Upper lobe of left lung (tissue), 6 donors: ENCODE measurements at regions not wholly inside any gene's neighbourhood (a gene's known extent, or its start where the extent isn't known, plus 50 kb on each side); places are given as distances from the start of the nearest gene placed in this dataset.

ENCODE experiments used
- ATAC-seq, 2 donors: fragments of 200-7000 bp; cut with Tn5 transposase; one replicate each; pipeline ENCODE4 v1.9.1; 2022; ENCODE audit warnings: mild to moderate bottlenecking in 2 of 2, moderate library complexity in 2 of 2; ENCODE audit not compliant: low FRiP score in 2 of 2
- DNase-seq, 2 donors: peaks; one replicate each; pipeline ENCODE4 v3.0.0-alpha.2; 2019 to 2020
- H3K27ac ChIP-seq, 4 donors: fragments of 200-600 bp; sonication (generic); one replicate each; pipeline ENCODE4 v1.5.1; 2016 to 2019
- H3K27me3 ChIP-seq, 4 donors: fragments of 200-600 bp; sonication (generic); one replicate each; pipeline ENCODE4 v1.5.1; 2017 to 2019
- H3K36me3 ChIP-seq, 4 donors: fragments of 200-600 bp; sonication (generic); one replicate each; pipeline ENCODE4 v1.5.1; 2016 to 2019
- H3K4me1 ChIP-seq, 4 donors: fragments of 200-600 bp; sonication (generic); one replicate each; pipeline ENCODE4 v1.5.1; 2018 to 2019
- H3K4me3 ChIP-seq, 4 donors: fragments of 200-600 bp; sonication (generic); one replicate each; pipeline ENCODE4 v1.5.1; 2017 to 2019; ENCODE audit warnings: mild to moderate bottlenecking in 2 of 4, moderate library complexity in 1 of 4
- H3K9me3 ChIP-seq, 4 donors: fragments of 200-600 bp; sonication (generic); one replicate each; pipeline ENCODE4 v1.5.1; 2018 to 2019
- CTCF ChIP-seq, 6 experiments: fragments of 450-650 bp in 4 of 6; fragments of 200-600 bp in 2 of 6; sonication (generic) in 2 of 6; IDR thresholded peaks; one replicate each; pipeline ENCODE4 v1.5.1; 2016 to 2019; ENCODE audit warnings: antibody characterized with exemption in 6 of 6
- EP300 ChIP-seq, 4 donors: sonication (generic); formaldehyde crosslinking; IDR thresholded peaks; one replicate each; pipeline ENCODE4 v1.5.1; 2017; ENCODE audit warnings: antibody characterized with exemption in 4 of 4, control low read depth in 2 of 4
- POLR2A ChIP-seq, 4 donors: fragments of 450-650 bp; IDR thresholded peaks; one replicate each; pipeline ENCODE4 v1.5.1; 2016 to 2017; ENCODE audit warnings: antibody characterized with exemption in 4 of 4, mild to moderate bottlenecking in 2 of 4
- POLR2AphosphoS5 ChIP-seq, 2 donors: sonication (generic); formaldehyde crosslinking; IDR thresholded peaks; one replicate each; pipeline ENCODE4 v1.5.1; 2017; ENCODE audit warnings: antibody characterized with exemption in 2 of 2
- WGBS, 2 donors: methylation state at CpG; one replicate each; pipeline ENCODE4 v1.1.5; 2017 to 2018; 5-methylcytosine and 5-hydroxymethylcytosine counted together
- donor health status: DM: no; HTN: no; CAD: no; lungs with moderate emphysema.
- donor health status: DM: no; HTN: yes; CAD: no; lungs with severe emphysema.

DNA sequence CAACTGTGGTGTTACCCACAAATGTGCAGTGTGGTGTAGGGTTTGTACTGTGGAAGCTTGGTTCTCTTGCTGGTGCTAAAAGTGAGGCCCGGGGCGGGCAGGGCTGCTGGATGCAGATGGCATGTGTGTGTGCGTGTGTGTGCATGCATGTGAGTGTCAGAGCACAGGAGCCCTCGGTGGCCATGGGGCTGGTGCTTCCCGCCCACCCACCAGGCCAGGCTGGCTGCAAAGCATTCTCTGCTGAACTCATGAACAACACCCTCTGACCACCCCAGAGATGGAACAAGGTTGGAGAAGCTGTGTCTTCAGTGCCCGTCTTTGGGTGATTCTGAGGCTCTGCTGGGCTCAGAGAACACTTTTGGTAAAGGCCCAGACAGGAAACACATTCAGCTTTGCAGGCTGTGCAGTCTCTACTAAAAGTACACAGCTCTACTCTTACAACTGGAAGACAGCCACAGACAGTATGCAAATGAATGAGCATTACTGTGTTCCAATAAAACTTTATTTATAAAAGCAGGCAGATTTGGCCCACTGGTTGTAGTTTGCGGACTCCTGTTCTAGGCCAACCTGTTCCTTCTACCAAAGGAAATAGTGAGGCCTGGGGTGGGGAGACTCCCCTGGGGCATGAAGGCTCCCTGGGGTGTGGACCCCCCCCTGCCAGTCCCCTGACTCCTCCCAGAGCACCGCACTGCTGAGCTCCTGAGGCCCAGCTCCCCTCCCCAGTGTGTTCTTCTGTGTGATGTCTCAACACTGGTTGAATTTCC, 225.3 kb upstream of the HDAC4 start:
- Histone ChIP-seq H3K27me3 (no peaks in the 10 kb centered on the region), H3K9me3 (no peaks in the 10 kb centered on the region)
- no peak for ATAC-seq

DNA sequence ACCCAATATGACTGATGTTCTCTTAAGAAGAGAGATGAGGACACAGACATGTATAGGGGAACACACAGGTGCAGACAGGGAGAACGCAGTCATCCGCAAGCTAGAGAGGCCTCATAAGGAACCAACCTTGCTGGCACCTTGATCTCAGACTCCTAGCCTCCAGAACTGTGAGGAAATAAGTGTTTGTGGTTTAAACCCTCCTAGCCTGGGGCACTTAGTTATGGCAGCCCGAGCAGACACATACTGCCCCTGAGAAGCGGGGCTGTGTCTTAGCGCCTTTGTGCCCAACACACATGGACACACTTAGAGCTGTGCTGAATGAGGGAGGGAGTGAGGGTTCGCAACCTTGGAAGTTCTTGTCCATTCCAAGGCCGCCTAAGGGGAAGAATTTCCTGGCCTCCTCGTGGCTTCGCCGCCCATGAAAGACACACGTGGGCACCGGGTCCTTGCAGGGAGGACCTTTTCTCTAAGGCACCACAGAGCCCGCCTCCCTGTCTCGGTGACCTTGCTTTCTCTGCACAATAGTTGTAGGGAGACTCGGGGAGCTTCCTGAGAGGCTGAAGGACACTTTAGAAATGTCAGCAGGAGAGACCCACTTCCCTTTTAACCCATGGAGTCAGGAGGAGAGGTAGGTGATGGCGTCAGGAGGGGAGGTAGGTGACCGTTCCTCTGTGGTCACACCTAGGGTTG, 224.5 kb upstream of the HDAC4 start:
- Histone ChIP-seq H3K4me3 (no peak overlapping the region), H3K9me3 (no peaks in the 10 kb centered on the region), H3K36me3 (no peaks in the 10 kb centered on the region), H3K4me1 (no peaks in the 10 kb centered on the region), H3K27me3 (no peaks in the 10 kb centered on the region), H3K27ac (no peak overlapping the region)
- DNase-seq (no peak), ATAC-seq (no peak)
- TF ChIP-seq POLR2A (IDR thresholded peaks at IDR 0.05) (no peak), EP300 (IDR thresholded peaks at IDR 0.05) (no peak), POLR2AphosphoS5 (IDR thresholded peaks at IDR 0.05) (no peak), CTCF (IDR thresholded peaks at IDR 0.05) (no peak)
- 92 to 95% methylated on average over 15 to 17 of the region's 17 CpGs for WGBS, 2 donors

More for the DNA sequence above, 225.3 kb upstream of the HDAC4 start:
- Histone ChIP-seq H3K4me1 (no peaks in the 10 kb centered on the region), H3K27ac (no peak overlapping the region), H3K36me3 (no peaks in the 10 kb centered on the region), H3K4me3 (no peak overlapping the region)
- TF ChIP-seq CTCF (IDR thresholded peaks at IDR 0.05): no peak
- TF ChIP-seq POLR2AphosphoS5 (IDR thresholded peaks at IDR 0.05): no peak
- no peak for TF ChIP-seq POLR2A (IDR thresholded peaks at IDR 0.05)
- no peak for TF ChIP-seq EP300 (IDR thresholded peaks at IDR 0.05)
- 94 to 98% methylated on average over 6 to 8 of the region's 8 CpGs for WGBS, 2 donors
- peak in 1 of 2 donors; percentile 67 for DNase-seq

DNA sequence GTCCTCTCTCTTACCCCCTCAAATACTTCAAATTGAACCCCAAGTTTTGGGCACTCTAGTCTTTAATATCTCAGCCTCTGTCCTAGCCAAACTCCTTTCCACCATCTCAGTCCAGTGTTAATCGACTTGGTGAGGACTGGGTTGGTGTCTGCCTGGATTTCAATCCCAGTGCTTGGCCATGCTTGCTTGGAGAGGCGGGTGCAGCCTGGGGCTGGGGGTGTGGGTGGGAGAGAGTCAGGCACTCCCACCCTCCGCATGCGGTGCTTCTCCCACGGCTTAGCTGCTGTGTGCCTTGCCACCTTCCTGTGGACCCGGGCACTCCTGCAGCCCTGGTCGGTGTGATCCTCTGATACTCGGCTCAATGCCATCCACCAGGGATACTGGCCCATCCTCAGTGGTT, 220.8 kb upstream of the HDAC4 start:
- 94 to 97% methylated on average over 8 of the region's 8 CpGs for WGBS, 2 donors
- no peak for DNase-seq
- peaks cover 0 to 13% (median 0%) of the 10 kb centered on the region in 4 donors for H3K9me3 ChIP-seq

GRCh38 chr2:239619369-239619768, 218.5 kb upstream of the HDAC4 start:
- peaks cover 0 to 20% (median 0%) of the 10 kb centered on the region in 4 donors for H3K9me3 ChIP-seq
- WGBS, 2 donors: 76 to 88% methylated on average over 1 of the region's 1 CpG
- TF ChIP-seq EP300 (IDR thresholded peaks at IDR 0.05) (no peak), CTCF (IDR thresholded peaks at IDR 0.05) (no peak), POLR2AphosphoS5 (IDR thresholded peaks at IDR 0.05) (no peak), POLR2A (IDR thresholded peaks at IDR 0.05) (no peak)
- no peak overlapping the region for H3K4me3 ChIP-seq
- ATAC-seq (no peak), DNase-seq (no peak)
- no peaks in the 10 kb centered on the region for H3K36me3 ChIP-seq
- no peak overlapping the region for H3K27ac ChIP-seq
- no peaks in the 10 kb centered on the region for H3K4me1 ChIP-seq
- H3K27me3 ChIP-seq: no peaks in the 10 kb centered on the region

More for the DNA sequence above, 220.8 kb upstream of the HDAC4 start:
- Histone ChIP-seq H3K27ac (no peak overlapping the region), H3K36me3 (no peaks in the 10 kb centered on the region), H3K4me3 (no peak overlapping the region), H3K4me1 (no peaks in the 10 kb centered on the region), H3K27me3 (no peaks in the 10 kb centered on the region)
- ATAC-seq: no peak
- TF ChIP-seq POLR2AphosphoS5 (IDR thresholded peaks at IDR 0.05) (no peak), CTCF (IDR thresholded peaks at IDR 0.05) (no peak), POLR2A (IDR thresholded peaks at IDR 0.05) (no peak), EP300 (IDR thresholded peaks at IDR 0.05) (no peak)
